MM.1S (cell line): ENCODE measurements at regions not wholly inside any gene's neighbourhood (a gene's known extent, or its start where the extent isn't known, plus 50 kb on each side); places are given as distances from the start of the nearest gene placed in this dataset.

ENCODE experiments used
- DNase-seq: peaks from one replicate; pipeline ENCODE4 v3.0.0-alpha.2; 2015
- H2AFZ ChIP-seq: fragments of 300-600 bp; sonication (generic); 2 replicates; pipeline ENCODE4 v1.6.0; 2016; ENCODE audit warnings: antibody characterized with exemption, low read length
- H3F3A ChIP-seq: fragments of 300-600 bp; sonication (generic); 2 replicates; pipeline ENCODE4 v1.6.1; 2016; ENCODE audit warnings: mild to moderate bottlenecking, antibody characterized with exemption, low read length, moderate library complexity, mixed read lengths; ENCODE audit not compliant: insufficient read depth
- H3K27ac ChIP-seq: fragments of 300-600 bp; sonication (generic); 2 replicates; pipeline ENCODE4 v1.5.1; 2016; ENCODE audit warnings: mild to moderate bottlenecking, low read length
- H3K27me3 ChIP-seq: fragments of 300-600 bp; sonication (generic); replicated peaks from 2 replicates; pipeline ENCODE4 v1.6.0; 2016; ENCODE audit warnings: low read length; ENCODE audit not compliant: insufficient read depth
- H3K36me3 ChIP-seq: fragments of 300-600 bp; sonication (generic); replicated peaks from 2 replicates; pipeline ENCODE4 v1.6.1; 2016; ENCODE audit warnings: mild to moderate bottlenecking, low read length, mixed read lengths; ENCODE audit not compliant: insufficient read depth
- H3K4me1 ChIP-seq: fragments of 300-600 bp; sonication (generic); 2 replicates; pipeline ENCODE4 v1.6.1; 2016; ENCODE audit warnings: low read length, mixed read lengths
- H3K4me2 ChIP-seq: fragments of 300-600 bp; sonication (generic); 2 replicates; pipeline ENCODE4 v1.6.0; 2016; ENCODE audit warnings: low read depth, low read length
- H3K4me3 ChIP-seq: fragments of 300-600 bp; sonication (generic); 2 replicates; pipeline ENCODE4 v1.5.1; 2016; ENCODE audit warnings: low read length, mixed read lengths
- H3K79me2 ChIP-seq: fragments of 300-600 bp; sonication (generic); 2 replicates; pipeline ENCODE4 v1.6.1; 2016; ENCODE audit warnings: mixed run types, low read length, mixed read lengths
- H3K9ac ChIP-seq: fragments of 300-600 bp; sonication (generic); 2 replicates; pipeline ENCODE4 v1.6.1; 2016; ENCODE audit warnings: low read length, mixed read lengths
- H3K9me2 ChIP-seq: fragments of 300-600 bp; sonication (generic); replicated peaks from 2 replicates; pipeline ENCODE4 v1.6.1; 2016; ENCODE audit warnings: mild to moderate bottlenecking, low read length, mixed read lengths; ENCODE audit not compliant: insufficient read depth
- H3K9me3 ChIP-seq: fragments of 300-600 bp; sonication (generic); replicated peaks from 2 replicates; pipeline ENCODE4 v1.6.1; 2016; ENCODE audit warnings: mild to moderate bottlenecking, low read length, mixed read lengths; ENCODE audit not compliant: insufficient read depth
- H4K20me1 ChIP-seq: fragments of 300-600 bp; sonication (generic); 2 replicates; pipeline ENCODE4 v1.6.1; 2016; ENCODE audit warnings: mild to moderate bottlenecking, low read length, moderate library complexity, mixed read lengths; ENCODE audit not compliant: insufficient read depth
- EZH2 ChIP-seq: fragments of 300-600 bp; sonication (generic); optimal IDR thresholded peaks from 2 replicates; pipeline ENCODE3; 2017; ENCODE audit warnings: low read depth, mild to moderate bottlenecking, antibody characterized with exemption, low read length, mixed read lengths
- EZH2phosphoT487 ChIP-seq: fragments of 300-600 bp; sonication (generic); IDR thresholded peaks from 2 replicates; pipeline ENCODE4 v1.6.1; 2018; ENCODE audit warnings: antibody characterized with exemption, low read length
- TF ChIP-seq, protein P1 (sequence below): fragments of 300-600 bp; sonication (generic); IDR thresholded peaks from 2 replicates; pipeline ENCODE4 v1.5.1; 2016; ENCODE audit warnings: antibody characterized with exemption, low read length, mixed read lengths

DNA sequence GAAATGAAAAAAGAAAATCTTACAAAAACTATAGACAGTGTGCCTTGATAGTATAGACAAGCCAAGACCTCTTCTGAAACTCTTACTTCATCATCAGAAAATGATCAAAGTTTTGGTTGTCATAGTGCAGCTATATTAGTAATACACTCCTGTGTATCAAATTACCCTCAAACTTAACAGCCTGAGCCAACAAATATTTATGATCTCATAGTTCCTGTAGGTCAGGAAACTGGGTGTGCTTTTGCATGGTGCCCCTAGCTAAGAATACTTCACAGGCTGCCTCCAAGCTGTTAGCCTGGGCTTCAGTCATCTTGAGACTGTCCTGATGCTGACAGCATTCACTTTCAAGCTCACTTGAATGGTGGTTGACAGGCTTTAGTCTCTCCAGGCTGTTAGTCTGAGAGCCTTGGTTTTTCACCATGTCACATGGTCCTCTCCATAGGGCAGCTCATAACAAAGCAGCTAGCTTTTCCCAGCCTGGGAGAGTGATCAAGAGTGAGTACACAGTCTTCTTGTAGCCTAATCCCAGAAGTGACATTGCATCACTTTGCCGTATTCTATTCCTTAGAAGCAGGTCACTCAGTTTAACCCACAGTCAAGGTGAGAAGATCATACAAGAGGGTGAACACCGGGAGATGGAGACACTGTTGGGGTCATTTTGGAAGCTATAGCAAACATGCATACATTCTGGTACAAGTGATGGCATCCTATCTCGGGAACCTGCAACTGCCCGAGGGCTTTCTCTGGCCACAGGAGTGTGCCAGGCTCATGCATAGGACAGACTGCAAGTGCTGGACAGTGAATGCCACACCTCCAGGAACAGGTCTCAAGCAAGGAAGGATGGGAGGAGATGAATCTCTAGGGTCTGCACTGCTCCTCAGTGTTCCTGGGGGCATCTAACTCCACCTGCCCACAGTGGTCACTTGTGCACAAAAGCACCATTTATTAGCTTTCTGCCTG lies 173.4 kb upstream of the CADPS start:
- no peak overlapping the region for H3K4me2 ChIP-seq
- no peak overlapping the region for H3K4me3 ChIP-seq
- H3K27me3 ChIP-seq: no peaks in the 10 kb centered on the region
- H3K9me3 ChIP-seq: no peaks in the 10 kb centered on the region
- no peak for DNase-seq
- no peaks in the 10 kb centered on the region for H3K9me2 ChIP-seq
- no peak overlapping the region for H3K27ac ChIP-seq
- no peak overlapping the region for H2AFZ ChIP-seq
- H3K4me1 ChIP-seq: no peaks in the 10 kb centered on the region
- H3F3A ChIP-seq: no peaks in the 10 kb centered on the region
- H3K79me2 ChIP-seq: no peaks in the 10 kb centered on the region
- no peak overlapping the region for H3K9ac ChIP-seq
- H3K36me3 ChIP-seq: no peaks in the 10 kb centered on the region
- TF ChIP-seq, protein P1, sequence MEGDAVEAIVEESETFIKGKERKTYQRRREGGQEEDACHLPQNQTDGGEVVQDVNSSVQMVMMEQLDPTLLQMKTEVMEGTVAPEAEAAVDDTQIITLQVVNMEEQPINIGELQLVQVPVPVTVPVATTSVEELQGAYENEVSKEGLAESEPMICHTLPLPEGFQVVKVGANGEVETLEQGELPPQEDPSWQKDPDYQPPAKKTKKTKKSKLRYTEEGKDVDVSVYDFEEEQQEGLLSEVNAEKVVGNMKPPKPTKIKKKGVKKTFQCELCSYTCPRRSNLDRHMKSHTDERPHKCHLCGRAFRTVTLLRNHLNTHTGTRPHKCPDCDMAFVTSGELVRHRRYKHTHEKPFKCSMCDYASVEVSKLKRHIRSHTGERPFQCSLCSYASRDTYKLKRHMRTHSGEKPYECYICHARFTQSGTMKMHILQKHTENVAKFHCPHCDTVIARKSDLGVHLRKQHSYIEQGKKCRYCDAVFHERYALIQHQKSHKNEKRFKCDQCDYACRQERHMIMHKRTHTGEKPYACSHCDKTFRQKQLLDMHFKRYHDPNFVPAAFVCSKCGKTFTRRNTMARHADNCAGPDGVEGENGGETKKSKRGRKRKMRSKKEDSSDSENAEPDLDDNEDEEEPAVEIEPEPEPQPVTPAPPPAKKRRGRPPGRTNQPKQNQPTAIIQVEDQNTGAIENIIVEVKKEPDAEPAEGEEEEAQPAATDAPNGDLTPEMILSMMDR: no peak
- TF ChIP-seq EZH2phosphoT487: no peak
- no peak for TF ChIP-seq EZH2
- no peaks in the 10 kb centered on the region for H4K20me1 ChIP-seq

DNA sequence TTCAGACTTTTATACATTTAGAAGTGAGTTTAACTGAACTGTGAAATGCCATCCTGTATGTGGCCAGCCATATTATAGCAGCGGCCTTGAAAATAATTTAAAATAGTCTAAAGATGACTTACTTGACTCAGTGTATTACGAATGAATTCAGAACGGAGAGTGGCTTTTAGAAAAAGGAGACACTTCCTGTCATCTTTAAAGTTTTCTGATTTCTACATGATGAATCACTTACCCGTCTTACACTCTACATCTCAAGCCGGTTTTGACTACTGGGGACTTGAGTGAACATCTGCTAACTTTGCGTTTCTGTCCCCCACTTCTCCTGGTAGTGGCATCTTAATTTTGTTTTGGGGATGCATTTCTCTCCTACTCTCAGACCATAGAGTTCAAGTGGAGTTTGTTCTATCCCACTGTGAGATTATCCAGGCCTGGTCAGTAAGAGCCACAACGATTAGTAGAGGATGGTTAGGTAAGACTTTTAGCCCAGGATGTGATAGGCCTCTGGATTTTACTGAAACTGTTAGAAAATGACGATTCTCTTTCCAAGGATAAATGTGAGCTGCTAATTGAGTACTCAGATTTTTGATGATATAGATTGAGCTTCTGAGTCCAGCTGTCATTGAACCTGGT lies 175.4 kb upstream of the CADPS start:
- H2AFZ ChIP-seq: no peak overlapping the region
- no peak overlapping the region for H3K4me3 ChIP-seq
- H3K9ac ChIP-seq: no peak overlapping the region
- no peaks in the 10 kb centered on the region for H3K79me2 ChIP-seq
- H4K20me1 ChIP-seq: no peaks in the 10 kb centered on the region
- TF ChIP-seq EZH2 (no peak), EZH2phosphoT487 (no peak)
- TF ChIP-seq, protein P1: no peak
- H3F3A ChIP-seq: no peaks in the 10 kb centered on the region
- H3K9me3 ChIP-seq: no peaks in the 10 kb centered on the region
- no peaks in the 10 kb centered on the region for H3K27me3 ChIP-seq
- H3K4me2 ChIP-seq: no peak overlapping the region
- H3K4me1 ChIP-seq: no peaks in the 10 kb centered on the region
- DNase-seq: no peak
- no peak overlapping the region for H3K27ac ChIP-seq
- H3K36me3 ChIP-seq: no peaks in the 10 kb centered on the region
- H3K9me2 ChIP-seq: no peaks in the 10 kb centered on the region

DNA sequence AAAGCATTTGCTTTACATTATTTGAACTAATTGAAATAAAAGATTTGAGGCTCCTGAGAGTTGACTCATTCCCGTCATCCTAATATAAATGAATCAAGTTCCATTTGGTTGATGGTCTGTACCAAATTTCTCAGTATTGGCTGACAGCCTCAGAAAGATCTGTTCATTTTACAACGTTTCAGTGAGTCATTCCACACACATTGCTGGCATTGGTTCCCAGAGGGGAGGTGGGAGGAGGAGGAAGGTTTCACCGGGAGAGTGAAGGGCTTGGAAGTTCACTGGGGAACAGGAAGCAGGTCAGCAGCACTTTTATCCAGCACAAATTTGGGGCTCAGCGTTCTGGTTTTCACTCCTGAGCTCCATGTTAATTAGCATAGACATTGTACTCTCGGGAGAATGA lies 176.7 kb upstream of the CADPS start:
- no peak for TF ChIP-seq EZH2phosphoT487
- TF ChIP-seq, protein P1: no peak
- TF ChIP-seq EZH2: no peak
- Histone ChIP-seq H4K20me1 (no peaks in the 10 kb centered on the region), H3K4me1 (no peaks in the 10 kb centered on the region), H3K9me3 (no peaks in the 10 kb centered on the region), H3K79me2 (no peaks in the 10 kb centered on the region), H3K36me3 (no peaks in the 10 kb centered on the region), H3K27ac (no peak overlapping the region), H3K9me2 (no peaks in the 10 kb centered on the region), H3K4me2 (no peak overlapping the region), H3K4me3 (no peak overlapping the region), H3F3A (no peaks in the 10 kb centered on the region), H3K9ac (no peak overlapping the region), H2AFZ (no peak overlapping the region), H3K27me3 (no peaks in the 10 kb centered on the region)
- DNase-seq: no peak
